LNCaP clone FGC (cell line): ENCODE measurements at regions not wholly inside any gene's neighbourhood (a gene's known extent, or its start where the extent isn't known, plus 50 kb on each side); places are given as distances from the start of the nearest gene placed in this dataset.
A peak's percentile ranks its signal among the peaks of the same experiment; 100 is the strongest.

Experiments used
- DNase-seq: peaks from one replicate; pipeline ENCODE4 v3.0.0-alpha.2; 2011; ENCODE audit warnings: low read depth
- H3K4me3 ChIP-seq: 2 replicates; pipeline ENCODE4 v1.5.1; 2011; ENCODE audit warnings: mild to moderate bottlenecking, low read depth, low read length, control low read depth
- TF ChIP-seq, protein P1 (sequence below): IDR thresholded peaks from 2 replicates; pipeline ENCODE4 v1.5.1; 2012; ENCODE audit warnings: mild to moderate bottlenecking; ENCODE audit not compliant: control insufficient read depth, insufficient read depth; ENCODE audit errors: extremely low read depth

DNA sequence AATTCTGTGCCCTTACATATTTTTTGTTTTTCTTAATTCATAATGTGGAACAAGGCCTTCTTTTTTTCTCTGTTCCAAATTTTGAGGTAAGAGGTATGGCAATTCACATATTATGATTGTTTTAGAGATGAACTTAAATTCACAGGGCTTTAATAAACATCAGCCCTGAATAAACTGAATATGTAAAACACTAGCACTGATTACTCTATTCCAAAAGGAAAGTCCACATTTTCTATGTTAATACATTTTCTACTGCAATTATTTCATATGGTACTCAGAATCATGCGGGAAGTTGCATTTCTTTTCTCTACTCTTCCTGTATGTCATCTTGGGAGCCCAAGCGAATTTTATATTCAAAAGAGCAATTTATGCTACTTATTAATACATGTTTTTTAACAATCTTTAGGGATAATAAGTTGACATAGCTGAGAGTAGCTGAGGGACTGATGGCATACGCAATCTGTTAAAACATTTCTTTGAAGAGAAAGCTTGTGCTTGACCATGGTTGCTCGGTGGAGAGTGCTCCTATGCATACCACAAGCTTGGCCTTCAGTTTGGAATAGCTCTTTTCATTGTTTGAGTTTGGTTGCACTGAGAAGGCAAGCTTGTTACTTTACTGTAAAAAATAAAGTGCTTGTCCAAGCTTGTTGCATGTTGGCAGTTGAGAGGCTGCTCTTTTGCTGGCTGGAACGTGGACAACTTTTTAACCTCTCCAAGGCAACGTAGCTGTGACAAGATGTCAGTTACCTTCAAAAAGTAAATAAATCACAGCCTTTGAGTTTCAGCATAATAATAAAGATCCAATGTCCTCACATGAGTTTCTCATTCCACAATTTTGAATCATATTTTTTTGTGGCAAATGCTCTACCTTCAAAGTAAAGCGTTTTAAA, 196.3 kb upstream of the SPRY1 start:
- TF ChIP-seq, protein P1, sequence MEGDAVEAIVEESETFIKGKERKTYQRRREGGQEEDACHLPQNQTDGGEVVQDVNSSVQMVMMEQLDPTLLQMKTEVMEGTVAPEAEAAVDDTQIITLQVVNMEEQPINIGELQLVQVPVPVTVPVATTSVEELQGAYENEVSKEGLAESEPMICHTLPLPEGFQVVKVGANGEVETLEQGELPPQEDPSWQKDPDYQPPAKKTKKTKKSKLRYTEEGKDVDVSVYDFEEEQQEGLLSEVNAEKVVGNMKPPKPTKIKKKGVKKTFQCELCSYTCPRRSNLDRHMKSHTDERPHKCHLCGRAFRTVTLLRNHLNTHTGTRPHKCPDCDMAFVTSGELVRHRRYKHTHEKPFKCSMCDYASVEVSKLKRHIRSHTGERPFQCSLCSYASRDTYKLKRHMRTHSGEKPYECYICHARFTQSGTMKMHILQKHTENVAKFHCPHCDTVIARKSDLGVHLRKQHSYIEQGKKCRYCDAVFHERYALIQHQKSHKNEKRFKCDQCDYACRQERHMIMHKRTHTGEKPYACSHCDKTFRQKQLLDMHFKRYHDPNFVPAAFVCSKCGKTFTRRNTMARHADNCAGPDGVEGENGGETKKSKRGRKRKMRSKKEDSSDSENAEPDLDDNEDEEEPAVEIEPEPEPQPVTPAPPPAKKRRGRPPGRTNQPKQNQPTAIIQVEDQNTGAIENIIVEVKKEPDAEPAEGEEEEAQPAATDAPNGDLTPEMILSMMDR = no peak
- DNase-seq = peak; percentile 4
- H3K4me3 ChIP-seq = no peak overlapping the region

DNA sequence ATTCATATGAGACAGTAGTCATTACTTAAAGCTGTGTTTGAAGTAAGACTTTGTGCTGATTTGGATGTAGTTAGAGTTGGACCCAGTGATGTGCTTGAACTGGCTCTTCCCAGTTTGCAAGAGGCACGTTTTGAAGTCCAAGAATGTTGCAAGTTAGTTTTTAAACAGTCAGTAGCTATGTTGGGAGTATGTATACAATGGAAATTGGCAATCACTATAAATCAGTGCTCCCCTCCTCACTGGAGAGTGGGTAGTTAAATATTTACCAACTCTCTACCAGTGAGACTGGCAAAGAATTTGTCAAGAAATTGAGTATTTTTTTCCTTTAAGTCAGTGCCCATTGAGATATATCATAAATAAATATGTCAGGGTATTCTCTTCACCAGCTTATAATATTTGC, 191.9 kb upstream of the SPRY1 start:
- no peak for DNase-seq
- TF ChIP-seq, protein P1 = no peak
- no peak overlapping the region for H3K4me3 ChIP-seq

DNA sequence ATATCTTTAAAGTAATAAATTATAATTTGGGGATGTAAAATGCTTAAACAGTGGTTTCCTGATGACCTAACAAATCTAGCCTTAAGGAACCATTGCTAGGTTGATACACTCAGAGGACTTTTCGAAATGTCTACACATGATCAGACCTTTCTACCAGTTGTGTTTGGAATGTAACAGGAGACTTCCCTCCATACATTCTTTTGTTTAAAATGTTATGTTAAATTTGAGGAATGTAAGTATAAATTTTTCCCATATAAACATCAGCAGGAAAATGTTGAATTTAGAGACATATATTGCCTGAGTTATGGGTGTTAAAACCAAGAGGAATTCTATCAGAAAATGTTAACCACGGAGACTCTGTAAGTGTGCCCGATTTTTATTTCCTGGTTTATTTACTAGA, 190.6 kb upstream of the SPRY1 start:
- no peak overlapping the region for H3K4me3 ChIP-seq
- TF ChIP-seq, protein P1 = no peak
- DNase-seq = no peak

DNA sequence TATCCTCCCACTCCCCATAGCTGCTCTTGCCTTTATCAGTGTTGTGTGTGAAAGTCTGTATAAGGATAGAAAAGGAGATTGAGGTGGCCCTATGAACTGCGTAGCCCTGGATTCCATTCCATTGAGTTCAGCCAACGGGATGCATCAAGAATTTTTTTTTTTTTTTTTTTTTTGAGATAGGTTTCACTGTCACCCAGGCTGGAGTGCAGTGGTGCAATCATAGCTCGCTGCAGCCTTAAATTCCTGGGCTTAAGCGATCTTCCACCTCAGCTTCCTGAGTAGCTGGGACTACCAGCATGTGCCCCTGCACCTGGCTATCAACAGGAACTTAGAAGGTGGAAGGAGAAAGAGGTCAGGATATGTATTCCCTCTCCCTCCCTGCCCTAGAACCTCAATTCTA, 187.2 kb upstream of the SPRY1 start:
- no peak for DNase-seq
- no peak overlapping the region for H3K4me3 ChIP-seq
- TF ChIP-seq, protein P1 = no peak

DNA sequence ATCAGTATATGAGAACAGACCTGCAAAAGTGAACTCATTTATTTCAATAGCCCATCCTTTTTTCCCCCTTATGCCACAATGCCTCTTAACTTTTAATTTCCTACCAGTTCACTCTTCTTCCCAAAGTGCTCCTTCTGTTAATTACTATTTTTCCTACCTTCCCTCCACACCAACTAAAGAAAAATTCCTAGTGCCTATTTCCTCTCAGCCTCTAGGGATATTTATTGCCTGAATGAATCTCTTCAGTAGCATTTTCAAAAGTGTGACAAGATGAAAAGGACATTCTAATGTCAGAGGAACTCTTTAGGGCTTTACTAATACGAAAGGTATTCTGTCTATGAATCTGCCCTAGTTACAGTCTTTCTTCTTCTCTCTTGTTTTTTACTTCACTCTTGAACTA, 181.1 kb upstream of the SPRY1 start:
- TF ChIP-seq, protein P1 = no peak
- no peak overlapping the region for H3K4me3 ChIP-seq
- DNase-seq = no peak

DNA sequence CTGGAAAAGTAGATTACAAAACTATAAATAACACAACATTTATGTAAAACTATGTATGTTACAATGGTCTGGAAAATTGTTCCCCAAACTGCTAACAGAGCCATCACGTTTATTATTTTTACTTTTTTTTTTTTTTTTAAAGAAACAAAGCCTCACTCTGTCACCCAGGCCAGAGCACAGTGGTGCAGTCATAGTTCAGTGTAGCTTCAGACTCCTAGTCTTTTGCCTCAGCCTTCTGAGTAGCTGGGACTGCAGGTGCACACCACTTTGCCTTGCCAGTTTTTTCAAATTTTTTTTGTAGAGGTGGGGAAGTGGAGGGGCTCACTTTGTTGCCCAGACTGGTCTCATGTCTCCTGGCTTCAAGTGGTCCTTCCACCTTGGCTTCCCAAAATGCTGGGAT, 180.1 kb upstream of the SPRY1 start:
- DNase-seq = no peak
- TF ChIP-seq, protein P1 = no peak
- H3K4me3 ChIP-seq = no peak overlapping the region

DNA sequence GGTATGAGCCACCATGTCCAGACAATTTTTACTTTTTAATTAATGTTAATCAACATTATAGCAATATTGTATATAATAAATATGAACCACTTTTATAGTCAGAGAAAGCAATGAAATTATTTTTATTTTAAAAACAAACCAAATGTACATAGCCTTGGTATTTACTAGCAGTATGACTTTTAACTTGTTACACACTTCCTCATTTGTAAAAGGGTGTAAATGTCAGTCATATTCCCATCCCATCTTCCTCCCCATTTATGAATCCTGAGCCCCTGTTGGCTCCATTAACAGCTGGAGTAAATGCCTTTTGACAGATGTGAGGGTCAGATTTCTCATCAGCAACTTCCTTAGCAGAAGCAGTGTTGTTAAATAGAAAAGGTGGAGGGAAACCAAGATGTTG, 179.6 kb upstream of the SPRY1 start:
- DNase-seq = no peak
- no peak overlapping the region for H3K4me3 ChIP-seq
- TF ChIP-seq, protein P1 = no peak
